ENCODE measurements at regions not wholly inside any gene's neighbourhood (a gene's known extent, or its start where the extent isn't known, plus 50 kb on each side); places are given as distances from the start of the nearest gene placed in this dataset.

GRCh38 chr1:4336507-4336906 is 317.9 kb upstream of the AJAP1 start:
- peaks cover 0 to 4% of the 10 kb centered on the region in 2 donors for H3K27me3 Mint-ChIP-seq
- Histone ChIP-seq H3K27me3 (ENCODE audit: insufficient read depth, low read length, poor library complexity, severe bottlenecking) (no peaks in the 10 kb centered on the region), H3K27ac (ENCODE audit: low read depth, low read length) (no peak overlapping the region), H3K36me3 (ENCODE audit: insufficient read depth, low read length) (no peaks in the 10 kb centered on the region), H3K4me3 (ENCODE audit: low read length) (no peak overlapping the region), H3K9me3 (ENCODE audit: low read length) (no peaks in the 10 kb centered on the region), H3K4me1 (ENCODE audit: insufficient read depth, low read length) (no peaks in the 10 kb centered on the region)
- ChIA-PET POLR2A (no interaction called here), CTCF (no interaction called here)
- peaks cover 2 to 8% (median 4%) of the 10 kb centered on the region in 5 donors for H3K9me3 Mint-ChIP-seq
- no peak for DNase-seq
- H3K4me1 Mint-ChIP-seq, result no peaks in the 10 kb centered on the region
- no peak overlapping the region for H3K4me3 Mint-ChIP-seq
- H3K27ac Mint-ChIP-seq, result no peak overlapping the region
- no peaks in the 10 kb centered on the region for H3K36me3 Mint-ChIP-seq

GRCh38 chr1:4341421-4341820 is 313.0 kb upstream of the AJAP1 start:
- ChIA-PET CTCF (no interaction called here), POLR2A (no interaction called here)
- H3K27ac ChIP-seq (ENCODE audit: low read depth, low read length), result no peak overlapping the region
- no peak overlapping the region for H3K27ac Mint-ChIP-seq
- peaks cover 0 to 2% (median 0%) of the 10 kb centered on the region in 5 donors for H3K9me3 Mint-ChIP-seq
- no peak overlapping the region for H3K4me3 ChIP-seq (ENCODE audit: low read length)
- no peaks in the 10 kb centered on the region for H3K36me3 Mint-ChIP-seq
- H3K9me3 ChIP-seq (ENCODE audit: low read length), result no peaks in the 10 kb centered on the region
- H3K4me3 Mint-ChIP-seq, result no peak overlapping the region
- no peak for DNase-seq
- no peaks in the 10 kb centered on the region for H3K27me3 ChIP-seq (ENCODE audit: insufficient read depth, low read length, poor library complexity, severe bottlenecking)
- no peaks in the 10 kb centered on the region for H3K4me1 Mint-ChIP-seq
- H3K27me3 Mint-ChIP-seq, result peaks cover 0 to 4% of the 10 kb centered on the region in 2 donors
- no peaks in the 10 kb centered on the region for H3K4me1 ChIP-seq (ENCODE audit: insufficient read depth, low read length)
- H3K36me3 ChIP-seq (ENCODE audit: insufficient read depth, low read length), result no peaks in the 10 kb centered on the region

- CTCF ChIA-PET, result no interaction called here
- H3K36me3 Mint-ChIP-seq, result no peaks in the 10 kb centered on the region
- POLR2A ChIA-PET, result no interaction called here
These were observed 310.2 kb upstream of the AJAP1 start for GRCh38 chr1:4344065-4344732.

GRCh38 chr1:4345094-4345493 is 309.3 kb upstream of the AJAP1 start:
- Mint-ChIP-seq H3K27me3 (peaks cover 0 to under 1% of the 10 kb centered on the region in 2 donors), H3K36me3 (no peaks in the 10 kb centered on the region), H3K9me3 (no peaks in the 10 kb centered on the region), H3K27ac (no peak overlapping the region), H3K4me3 (no peak overlapping the region), H3K4me1 (no peaks in the 10 kb centered on the region)
- Histone ChIP-seq H3K27ac (ENCODE audit: low read depth, low read length) (no peak overlapping the region), H3K4me1 (ENCODE audit: insufficient read depth, low read length) (no peaks in the 10 kb centered on the region), H3K4me3 (ENCODE audit: low read length) (no peak overlapping the region), H3K36me3 (ENCODE audit: insufficient read depth, low read length) (no peaks in the 10 kb centered on the region), H3K9me3 (ENCODE audit: low read length) (no peaks in the 10 kb centered on the region), H3K27me3 (ENCODE audit: insufficient read depth, low read length, poor library complexity, severe bottlenecking) (no peaks in the 10 kb centered on the region)
- ChIA-PET CTCF (no interaction called here), POLR2A (no interaction called here)
- DNase-seq, result no peak

More at GRCh38 chr1:4344065-4344732, 310.2 kb upstream of the AJAP1 start:
- H3K4me3 ChIP-seq (ENCODE audit: low read length), result no peak overlapping the region
- Mint-ChIP-seq H3K27me3 (peaks cover 0 to 4% of the 10 kb centered on the region in 2 donors), H3K4me1 (no peaks in the 10 kb centered on the region), H3K27ac (no peak overlapping the region), H3K4me3 (no peak overlapping the region), H3K9me3 (no peaks in the 10 kb centered on the region)
- H3K4me1 ChIP-seq (ENCODE audit: insufficient read depth, low read length), result no peaks in the 10 kb centered on the region
- no peak for DNase-seq
- H3K27ac ChIP-seq (ENCODE audit: low read depth, low read length), result no peak overlapping the region
- H3K27me3 ChIP-seq (ENCODE audit: insufficient read depth, low read length, poor library complexity, severe bottlenecking), result no peaks in the 10 kb centered on the region
- no peaks in the 10 kb centered on the region for H3K36me3 ChIP-seq (ENCODE audit: insufficient read depth, low read length)
- H3K9me3 ChIP-seq (ENCODE audit: low read length), result no peaks in the 10 kb centered on the region

- Histone ChIP-seq H3K27ac (ENCODE audit: low read depth, low read length) (no peak overlapping the region), H3K9me3 (ENCODE audit: low read length) (no peaks in the 10 kb centered on the region), H3K27me3 (ENCODE audit: insufficient read depth, low read length, poor library complexity, severe bottlenecking) (no peaks in the 10 kb centered on the region), H3K4me1 (ENCODE audit: insufficient read depth, low read length) (no peaks in the 10 kb centered on the region), H3K4me3 (ENCODE audit: low read length) (no peak overlapping the region), H3K36me3 (ENCODE audit: insufficient read depth, low read length) (no peaks in the 10 kb centered on the region)
- ChIA-PET POLR2A (no interaction called here), CTCF (no interaction called here)
- Mint-ChIP-seq H3K4me3 (no peak overlapping the region), H3K36me3 (no peaks in the 10 kb centered on the region), H3K27ac (no peak overlapping the region), H3K27me3 (no peaks in the 10 kb centered on the region), H3K4me1 (no peaks in the 10 kb centered on the region), H3K9me3 (peaks cover 0 to 3% (median 0%) of the 10 kb centered on the region in 5 donors)
- no peak for DNase-seq
These were observed 308.3 kb upstream of the AJAP1 start for GRCh38 chr1:4346131-4346530.

GRCh38 chr1:4351453-4351852 is 303.0 kb upstream of the AJAP1 start:
- H3K4me3 Mint-ChIP-seq, result no peak overlapping the region
- Histone ChIP-seq H3K4me1 (ENCODE audit: insufficient read depth, low read length) (no peaks in the 10 kb centered on the region), H3K27me3 (ENCODE audit: insufficient read depth, low read length, poor library complexity, severe bottlenecking) (no peaks in the 10 kb centered on the region), H3K36me3 (ENCODE audit: insufficient read depth, low read length) (no peaks in the 10 kb centered on the region), H3K4me3 (ENCODE audit: low read length) (no peak overlapping the region), H3K27ac (ENCODE audit: low read depth, low read length) (no peak overlapping the region), H3K9me3 (ENCODE audit: low read length) (no peaks in the 10 kb centered on the region)
- H3K27ac Mint-ChIP-seq, result no peak overlapping the region
- H3K27me3 Mint-ChIP-seq, result peaks cover 0 to 3% of the 10 kb centered on the region in 2 donors
- ChIA-PET POLR2A (no interaction called here), CTCF (no interaction called here)
- no peaks in the 10 kb centered on the region for H3K36me3 Mint-ChIP-seq
- H3K9me3 Mint-ChIP-seq, result peaks cover 0 to 3% (median 0%) of the 10 kb centered on the region in 5 donors
- H3K4me1 Mint-ChIP-seq, result no peaks in the 10 kb centered on the region
- DNase-seq, result no peak

GRCh38 chr1:4353090-4353856 is 301.1 kb upstream of the AJAP1 start:
- Histone ChIP-seq H3K4me3 (ENCODE audit: low read length) (no peak overlapping the region), H3K4me1 (ENCODE audit: insufficient read depth, low read length) (no peaks in the 10 kb centered on the region), H3K9me3 (ENCODE audit: low read length) (no peaks in the 10 kb centered on the region), H3K36me3 (ENCODE audit: insufficient read depth, low read length) (no peaks in the 10 kb centered on the region), H3K27me3 (ENCODE audit: insufficient read depth, low read length, poor library complexity, severe bottlenecking) (no peaks in the 10 kb centered on the region), H3K27ac (ENCODE audit: low read depth, low read length) (no peak overlapping the region)
- Mint-ChIP-seq H3K4me1 (no peaks in the 10 kb centered on the region), H3K4me3 (no peak overlapping the region), H3K27me3 (peaks cover 0 to 3% of the 10 kb centered on the region in 2 donors), H3K27ac (no peak overlapping the region), H3K9me3 (peaks cover 0 to 3% (median 0%) of the 10 kb centered on the region in 5 donors), H3K36me3 (no peaks in the 10 kb centered on the region)
- ChIA-PET POLR2A (no interaction called here), CTCF (no interaction called here)
- no peak for DNase-seq

- Mint-ChIP-seq H3K27ac (no peak overlapping the region), H3K9me3 (no peaks in the 10 kb centered on the region)
These were observed 298.6 kb upstream of the AJAP1 start for GRCh38 chr1:4355839-4356238.

More at GRCh38 chr1:4355839-4356238, 298.6 kb upstream of the AJAP1 start:
- H3K27ac ChIP-seq (ENCODE audit: low read depth, low read length), result no peak overlapping the region
- ChIA-PET POLR2A (no interaction called here), CTCF (no interaction called here)
- H3K4me1 ChIP-seq (ENCODE audit: insufficient read depth, low read length), result no peaks in the 10 kb centered on the region
- H3K36me3 ChIP-seq (ENCODE audit: insufficient read depth, low read length), result no peaks in the 10 kb centered on the region
- H3K9me3 ChIP-seq (ENCODE audit: low read length), result no peaks in the 10 kb centered on the region
- Mint-ChIP-seq H3K4me1 (no peaks in the 10 kb centered on the region), H3K36me3 (no peaks in the 10 kb centered on the region), H3K27me3 (peaks cover 2 to 7% of the 10 kb centered on the region in 2 donors), H3K4me3 (no peak overlapping the region)
- DNase-seq, result no peak
- H3K27me3 ChIP-seq (ENCODE audit: insufficient read depth, low read length, poor library complexity, severe bottlenecking), result no peaks in the 10 kb centered on the region
- no peak overlapping the region for H3K4me3 ChIP-seq (ENCODE audit: low read length)

All from CD8-positive, alpha-beta memory T cell (primary cell).